ENCODE measurements at regions not wholly inside any gene's neighbourhood (a gene's known extent, or its start where the extent isn't known, plus 50 kb on each side); places are given as distances from the start of the nearest gene placed in this dataset.

DNA sequence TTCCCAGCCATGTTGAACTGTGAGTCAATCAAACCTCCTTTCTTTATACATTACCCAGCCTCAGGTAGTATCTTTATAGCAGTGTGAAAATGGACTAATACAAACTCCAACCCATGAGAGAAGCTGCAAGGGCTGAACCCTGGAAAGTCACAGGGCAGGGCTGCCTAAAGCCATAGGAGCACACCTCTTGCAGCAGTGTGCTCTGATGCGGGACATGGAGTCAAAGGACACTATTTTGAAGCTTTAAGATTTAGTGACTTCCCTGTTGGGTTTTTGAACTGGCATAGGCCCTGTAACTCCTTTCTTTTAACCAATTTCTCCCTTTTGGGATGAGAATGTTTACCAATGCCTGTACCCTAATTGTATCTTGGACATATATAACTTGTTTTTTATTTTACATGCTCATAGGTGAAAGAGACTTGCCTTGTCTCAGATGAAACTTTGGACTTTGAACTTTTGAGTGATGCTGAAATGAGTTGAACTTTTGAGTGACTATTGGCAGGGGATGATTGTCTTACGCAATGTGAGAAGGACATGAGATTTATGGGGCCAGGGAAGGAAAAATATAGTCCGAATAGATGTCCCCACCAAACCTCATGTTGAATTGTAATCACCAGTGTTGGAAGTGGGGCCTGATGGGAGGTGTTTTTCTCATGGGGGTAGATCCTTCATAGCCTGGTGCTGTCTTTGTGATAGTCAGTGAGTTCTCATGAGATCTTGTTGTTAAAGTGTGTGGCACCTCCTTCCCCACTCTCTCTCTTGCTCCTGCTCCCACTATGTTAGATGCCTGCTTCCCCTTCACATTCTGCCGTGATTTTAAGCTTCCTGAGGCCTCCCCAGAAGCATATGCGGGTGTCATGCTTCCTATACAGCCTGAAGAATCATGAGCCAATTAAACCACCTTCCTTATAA, 159.5 kb upstream of the SPEF2 start (continued):
- no peak for TF ChIP-seq ZBTB26 (CRISPR knock-in tag; IDR thresholded peaks at IDR 0.05)

- POLR2A ChIA-PET, result no interaction called here
- 0% methylated on average over 1 of the region's 1 CpG for WGBS (ENCODE audit: insufficient coverage, low coverage, missing lambda C conversion rate)
- BruUV-seq (replicated peaks), result no TSS peak
- intact Hi-C loops (cut with micrococcal nuclease) (no loop called here), in situ Hi-C loops (cut with MboI) (no loop called here)
- CTCF ChIA-PET (ENCODE audit: low intra/inter-chr PET ratio), result no interaction called here
- Histone ChIP-seq H3K79me2 (ENCODE audit: control insufficient read depth, insufficient read depth, low read length) (no peaks in the 10 kb centered on the region), H3K4me3 (no peak overlapping the region), H3K9me3 (replicated peaks; ENCODE audit: control insufficient read depth, insufficient read depth, low read depth, low read length) (no peaks in the 10 kb centered on the region; the same call in 1 of the 2 replicates), H3K9me1 (ENCODE audit: control insufficient read depth, insufficient read depth, low read length) (no peaks in the 10 kb centered on the region), H3K27me3 (ENCODE audit: control insufficient read depth in 2 of 2, insufficient read depth in 2 of 2, low read length in 2 of 2) (no peaks in the 10 kb centered on the region), H3K4me1 (replicated peaks in 1 of 2; ENCODE audit: control insufficient read depth in 2 of 2, insufficient read depth in 2 of 2, low read length in 2 of 2) (no peaks in the 10 kb centered on the region), H3K27ac (ENCODE audit: extremely low read depth, low read depth, low read length) (no peak overlapping the region), H3K36me3 (ENCODE audit: control insufficient read depth, insufficient read depth, low read length) (no peaks in the 10 kb centered on the region), H4K20me1 (replicated peaks; ENCODE audit: control insufficient read depth, insufficient read depth, low read length) (no peaks in the 10 kb centered on the region), H2AFZ (ENCODE audit: low read depth, low read length) (no peak overlapping the region), H3K9ac (ENCODE audit: insufficient read depth in 1 of 2, low read depth in 2 of 2, low read length in 2 of 2) (no peak overlapping the region), H3K4me2 (ENCODE audit: insufficient read depth, low read length) (no peak overlapping the region)
- ATAC-seq (no peak), FAIRE-seq (no peak), DNase-seq (ENCODE audit: extremely low read depth in 1 of 4, low spot score in 3 of 4) (no peak)
- TF ChIP-seq MBD1 (CRISPR knock-in tag; IDR thresholded peaks at IDR 0.05) (no peak), ZNF830 (CRISPR knock-in tag; IDR thresholded peaks at IDR 0.05) (no peak), ESRRA (IDR thresholded peaks at IDR 0.05; ENCODE audit: borderline replicate concordance, low read depth) (no peak), ZFP1 (CRISPR knock-in tag; IDR thresholded peaks at IDR 0.05) (no peak), HDAC6 (IDR thresholded peaks at IDR 0.05; ENCODE audit: low read depth, low read length) (no peak), ZNF408 (CRISPR knock-in tag; IDR thresholded peaks at IDR 0.05; ENCODE audit: low read depth) (no peak), IFI16 (CRISPR knock-in tag; IDR thresholded peaks at IDR 0.05) (no peak), CREM (IDR thresholded peaks at IDR 0.05; ENCODE audit: low read depth) (no peak), NFYB (IDR thresholded peaks at IDR 0.05; ENCODE audit: extremely low read depth, insufficient read length) (no peak), RNF2 (IDR thresholded peaks at IDR 0.05) (no peak), WHSC1 (IDR thresholded peaks at IDR 0.05; ENCODE audit: low read length) (no peak), ZNF347 (CRISPR knock-in tag; IDR thresholded peaks at IDR 0.05; ENCODE audit: low read depth) (no peak), CBX8 (IDR thresholded peaks at IDR 0.05; ENCODE audit: borderline replicate concordance, extremely low read depth, low read depth, low read length, poor library complexity, severe bottlenecking) (no peak)
- TF ChIP-seq, protein P1, sequence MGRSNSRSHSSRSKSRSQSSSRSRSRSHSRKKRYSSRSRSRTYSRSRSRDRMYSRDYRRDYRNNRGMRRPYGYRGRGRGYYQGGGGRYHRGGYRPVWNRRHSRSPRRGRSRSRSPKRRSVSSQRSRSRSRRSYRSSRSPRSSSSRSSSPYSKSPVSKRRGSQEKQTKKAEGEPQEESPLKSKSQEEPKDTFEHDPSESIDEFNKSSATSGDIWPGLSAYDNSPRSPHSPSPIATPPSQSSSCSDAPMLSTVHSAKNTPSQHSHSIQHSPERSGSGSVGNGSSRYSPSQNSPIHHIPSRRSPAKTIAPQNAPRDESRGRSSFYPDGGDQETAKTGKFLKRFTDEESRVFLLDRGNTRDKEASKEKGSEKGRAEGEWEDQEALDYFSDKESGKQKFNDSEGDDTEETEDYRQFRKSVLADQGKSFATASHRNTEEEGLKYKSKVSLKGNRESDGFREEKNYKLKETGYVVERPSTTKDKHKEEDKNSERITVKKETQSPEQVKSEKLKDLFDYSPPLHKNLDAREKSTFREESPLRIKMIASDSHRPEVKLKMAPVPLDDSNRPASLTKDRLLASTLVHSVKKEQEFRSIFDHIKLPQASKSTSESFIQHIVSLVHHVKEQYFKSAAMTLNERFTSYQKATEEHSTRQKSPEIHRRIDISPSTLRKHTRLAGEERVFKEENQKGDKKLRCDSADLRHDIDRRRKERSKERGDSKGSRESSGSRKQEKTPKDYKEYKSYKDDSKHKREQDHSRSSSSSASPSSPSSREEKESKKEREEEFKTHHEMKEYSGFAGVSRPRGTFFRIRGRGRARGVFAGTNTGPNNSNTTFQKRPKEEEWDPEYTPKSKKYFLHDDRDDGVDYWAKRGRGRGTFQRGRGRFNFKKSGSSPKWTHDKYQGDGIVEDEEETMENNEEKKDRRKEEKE (IDR thresholded peaks at IDR 0.05; ENCODE audit: borderline replicate concordance in 1 of 2, control insufficient read depth in 1 of 2, low read depth in 2 of 2, low read length in 1 of 2), result no peak
Measured at GRCh38 chr5:35456506-35456905, 161.2 kb upstream of the SPEF2 start.
